Activated CD4-positive, alpha-beta T cell treated with anti-CD3 and anti-CD28 coated beads, Interleukin-2, amount 50 U/mL, for 1 hour (primary cell): ENCODE measurements at regions not wholly inside any gene's neighbourhood (a gene's known extent, or its start where the extent isn't known, plus 50 kb on each side); places are given as distances from the start of the nearest gene placed in this dataset.
"Not testable (repeated sequence)": the region's sequence is repeated elsewhere in the genome, so short reads cannot be mapped to it uniquely, and the experiment has no call there.

ENCODE experiments used
- DNase-seq: peaks from one replicate; pipeline ENCODE4 v3.0.0-alpha.2; 2020

DNA sequence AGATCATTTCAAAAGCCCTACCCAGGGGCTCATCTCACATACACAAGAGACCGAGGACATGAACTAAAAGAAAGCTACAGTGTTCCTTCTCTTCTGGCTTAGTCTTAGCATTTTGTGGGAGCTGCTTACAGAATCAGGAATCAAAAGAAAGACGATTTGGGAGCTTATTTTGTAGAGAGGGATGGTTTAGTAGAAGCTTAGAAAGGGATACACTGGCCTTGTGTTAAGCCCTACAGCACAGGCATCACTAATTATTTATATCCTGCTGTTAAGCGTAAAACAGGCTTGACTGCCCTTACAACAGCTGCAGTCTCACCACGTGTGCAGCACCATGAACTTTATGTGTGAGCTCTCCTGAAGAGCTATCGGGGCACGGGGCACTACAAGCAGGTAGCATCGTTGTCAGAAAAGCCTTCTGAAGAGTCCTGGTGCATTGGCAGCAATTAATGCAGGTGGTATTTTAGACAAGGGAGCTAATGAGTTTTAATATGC lies 798.3 kb downstream of the NXPH1 start:
- DNase-seq: no peak

DNA sequence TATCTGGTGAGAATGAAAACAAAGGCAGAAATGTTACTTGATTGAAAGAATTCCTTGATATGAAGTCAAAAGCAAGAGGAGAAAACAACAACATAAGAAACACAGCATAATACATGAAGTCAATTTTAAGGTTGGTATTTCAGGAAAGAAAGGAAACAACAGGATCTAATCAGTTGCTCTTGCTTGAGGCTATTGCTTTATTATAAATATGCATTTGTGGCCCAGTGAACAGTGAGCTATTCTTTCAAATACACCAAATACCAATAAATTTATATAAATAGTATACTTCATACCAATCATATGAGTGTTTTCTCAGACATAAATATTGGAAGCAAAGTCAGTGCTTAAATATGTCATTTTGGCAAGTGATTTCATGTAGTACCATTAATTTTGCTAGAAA lies 806.6 kb downstream of the NXPH1 start:
- no peak for DNase-seq

GRCh38 chr7:9241826-9242225 lies 808.4 kb downstream of the NXPH1 start:
- DNase-seq: no peak

DNA sequence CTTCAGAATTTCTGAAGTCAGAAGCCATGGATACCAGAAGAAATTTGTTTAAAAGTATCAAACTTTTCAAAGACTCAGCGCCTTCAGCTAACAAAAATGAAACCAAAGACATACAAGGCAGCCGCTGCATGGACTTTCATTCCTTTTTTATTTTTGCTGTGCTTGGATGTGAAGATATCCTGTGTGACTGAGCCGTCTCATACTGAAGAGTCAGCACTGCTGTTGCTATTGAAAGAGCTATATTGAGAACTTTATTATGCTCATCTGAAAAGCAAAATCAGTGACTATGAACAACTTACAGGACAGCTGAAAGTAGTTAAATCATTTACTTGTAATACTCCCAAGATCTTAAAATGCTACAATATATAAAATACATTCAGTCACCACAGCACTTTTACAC lies 809.2 kb downstream of the NXPH1 start:
- DNase-seq: no peak

DNA sequence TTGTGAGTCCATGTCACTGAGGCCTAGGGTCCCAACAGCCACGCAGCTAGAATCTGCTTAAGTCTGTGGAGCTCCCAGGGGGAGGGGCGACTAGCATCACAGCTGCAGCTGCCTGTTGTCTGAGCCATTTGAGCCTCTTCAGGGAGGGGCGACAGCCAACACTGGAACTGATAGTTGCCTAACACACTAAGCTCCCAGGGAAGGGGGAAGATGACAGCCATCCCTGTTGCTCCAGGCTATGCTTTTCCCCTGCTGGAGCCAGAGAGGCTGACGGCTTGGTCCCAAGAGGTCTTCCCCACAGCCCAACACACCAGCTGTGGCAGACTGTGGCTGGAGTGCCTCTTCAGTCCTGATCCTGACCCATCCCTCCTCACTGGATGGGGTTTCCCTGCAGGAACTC lies 817.5 kb downstream of the NXPH1 start:
- no peak for DNase-seq

GRCh38 chr7:9264395-9264794 lies 831.0 kb downstream of the NXPH1 start:
- no peak for DNase-seq

DNA sequence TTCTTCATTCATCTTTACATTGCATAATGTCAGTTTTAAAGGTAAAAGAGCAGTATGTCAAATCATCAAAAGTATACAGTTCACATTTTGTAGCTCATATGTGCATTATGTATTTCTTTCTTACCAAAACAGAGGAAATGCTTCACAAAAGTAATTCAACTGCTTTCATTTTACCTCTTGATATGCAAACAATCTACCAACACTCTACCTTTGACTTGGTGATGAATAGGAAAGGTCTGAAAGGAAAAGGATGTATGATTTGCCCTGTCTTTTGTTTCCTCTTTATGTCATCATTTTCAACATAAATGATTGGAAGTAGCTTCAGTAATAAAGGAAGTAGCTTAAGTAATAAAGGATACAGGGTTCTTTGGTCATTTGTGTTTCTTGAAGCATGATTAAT lies 846.7 kb downstream of the NXPH1 start:
- DNase-seq: no peak

DNA sequence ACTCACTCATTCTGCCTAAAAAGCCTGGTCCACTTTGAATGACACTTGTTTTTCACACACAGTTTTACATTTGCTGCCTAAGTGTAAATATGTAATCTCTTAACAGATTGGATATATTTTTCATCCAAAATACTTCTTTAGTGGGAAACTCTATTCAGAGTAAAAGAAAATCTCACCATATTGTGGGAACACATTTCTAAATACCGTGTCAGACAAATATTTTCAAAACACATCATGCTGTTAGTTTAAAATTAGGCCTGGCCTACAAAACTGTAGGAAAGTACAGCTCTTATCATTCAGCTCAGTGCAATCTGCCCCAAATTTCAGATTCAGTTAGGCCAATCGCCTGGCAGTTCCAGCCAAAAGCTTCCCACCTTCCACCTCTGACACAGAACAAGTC lies 849.8 kb downstream of the NXPH1 start:
- no peak for DNase-seq

- DNase-seq: no peak
These were observed 869.0 kb downstream of the NXPH1 start for GRCh38 chr7:9302436-9302835.

- no peak for DNase-seq
These were observed 873.7 kb downstream of the NXPH1 start for GRCh38 chr7:9307131-9307530.

DNA sequence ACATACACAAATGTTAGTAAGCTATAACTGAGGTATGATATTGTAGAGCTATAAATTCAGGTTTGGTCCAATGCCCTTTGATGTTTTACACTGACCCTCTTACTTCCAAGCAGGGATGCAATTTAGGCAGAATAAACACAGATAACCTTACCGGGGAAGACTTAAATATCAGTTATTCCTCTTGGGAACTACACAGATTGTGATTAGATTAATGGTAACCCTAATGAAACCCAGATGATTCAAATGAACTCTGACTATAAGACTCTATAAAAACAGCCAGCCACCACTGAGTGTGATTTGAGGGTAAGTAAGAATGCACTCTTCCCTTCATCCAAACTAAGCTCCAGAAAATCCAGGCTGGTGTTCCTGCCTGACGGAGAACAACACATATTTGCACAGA lies 891.1 kb downstream of the NXPH1 start:
- DNase-seq: no peak

- DNase-seq: no peak
These were observed 894.9 kb downstream of the NXPH1 start for GRCh38 chr7:9328296-9328695.

DNA sequence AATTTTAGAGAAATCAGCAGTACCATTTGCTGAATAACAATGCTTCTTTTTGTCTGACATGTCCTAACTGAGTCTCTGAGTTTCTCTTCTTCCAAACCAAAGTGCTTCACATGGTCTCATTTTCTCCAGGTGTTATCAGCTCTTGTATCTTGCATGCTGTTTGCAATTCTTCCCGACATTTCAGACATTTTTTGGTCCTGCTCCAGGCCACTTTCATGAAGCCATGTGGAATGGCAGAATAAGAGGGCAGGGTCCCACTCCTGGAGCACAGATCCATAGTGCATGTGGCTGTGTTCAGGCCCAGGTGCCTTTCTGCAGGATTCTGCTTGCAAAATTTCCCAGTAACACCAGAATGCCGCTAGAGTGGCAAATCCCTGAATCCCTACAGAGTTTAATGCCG lies 916.2 kb downstream of the NXPH1 start:
- no peak for DNase-seq

- no peak for DNase-seq
These were observed 957.8 kb downstream of the NXPH1 start for GRCh38 chr7:9391221-9391620.

DNA sequence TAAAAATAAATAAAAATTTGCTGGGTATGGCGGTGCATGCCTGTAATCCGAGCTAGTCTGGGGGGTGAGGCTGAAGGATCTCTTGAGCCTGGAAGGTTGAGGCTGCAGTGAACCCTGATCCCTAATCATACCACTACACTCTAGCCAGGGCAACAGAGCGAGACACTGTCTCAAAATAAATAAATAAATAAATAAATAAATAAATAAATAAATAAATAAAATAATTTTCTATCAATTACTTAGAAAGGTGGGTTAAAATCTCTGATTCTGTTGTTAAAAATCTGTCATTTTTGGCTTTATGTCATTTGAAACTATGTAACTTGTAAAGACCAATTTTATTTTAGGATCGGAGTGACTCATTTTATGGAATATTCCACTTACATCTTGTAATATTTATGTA lies 958.6 kb downstream of the NXPH1 start:
- DNase-seq: no peak

- not testable (repeated sequence) for DNase-seq
These were observed 971.0 kb downstream of the NXPH1 start for GRCh38 chr7:9404386-9404785.

DNA sequence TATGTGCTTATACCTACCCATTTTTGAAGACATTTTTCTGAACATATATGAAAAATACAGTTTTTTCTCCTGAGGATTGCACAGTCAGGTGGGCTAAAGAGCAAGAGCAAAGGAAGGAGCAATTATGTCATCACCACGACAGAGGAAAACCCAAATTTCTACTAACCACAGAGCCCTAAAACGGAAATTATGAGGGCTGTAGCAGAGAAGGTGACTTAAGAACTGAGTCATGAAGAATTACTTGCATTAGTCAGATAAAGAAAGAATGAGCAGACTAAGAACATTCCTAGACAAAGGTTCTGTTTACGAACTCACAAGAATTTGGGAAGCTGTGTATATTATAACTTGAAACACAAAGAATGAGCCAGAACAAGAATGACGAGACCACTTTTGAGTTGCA lies 974.4 kb downstream of the NXPH1 start:
- DNase-seq: no peak

DNA sequence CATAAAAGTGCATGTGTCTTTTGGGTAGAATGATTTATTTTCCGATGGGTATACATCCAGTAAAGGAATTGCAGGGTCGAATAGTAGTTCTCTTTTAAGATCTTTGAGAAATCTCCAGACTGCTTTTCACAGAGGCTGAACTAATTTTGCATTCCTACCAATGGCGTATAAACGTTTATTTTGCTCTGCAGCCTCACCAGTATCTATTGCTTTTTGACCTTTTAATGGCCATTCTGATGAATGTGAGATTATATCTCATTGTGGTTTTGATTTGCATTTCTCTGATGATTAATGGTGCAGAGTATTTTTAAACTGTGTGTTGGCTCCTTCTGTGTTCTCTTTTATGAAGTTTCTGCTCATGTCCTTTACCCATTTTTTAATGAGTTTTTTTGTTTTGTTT lies 1020.1 kb downstream of the NXPH1 start:
- DNase-seq: no peak

DNA sequence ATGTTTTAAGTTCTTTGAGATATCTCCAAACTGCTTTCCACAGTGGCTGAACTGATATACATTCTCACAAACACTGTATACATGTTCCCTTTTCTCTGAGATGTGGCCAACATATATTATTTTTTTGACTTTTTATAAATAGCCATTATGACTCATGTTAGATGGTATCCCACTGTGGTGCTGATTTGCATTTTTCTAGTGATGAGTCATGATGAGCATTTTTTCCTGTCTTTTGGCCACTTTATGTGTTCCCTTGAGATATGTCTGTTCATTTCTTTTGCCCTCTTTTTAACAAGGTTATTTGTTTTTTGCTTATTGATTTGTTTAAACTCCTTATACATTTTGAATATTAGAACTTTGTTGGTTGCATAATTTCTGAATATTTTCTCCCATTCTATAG lies 1055.1 kb downstream of the NXPH1 start:
- DNase-seq: no peak

- no peak for DNase-seq
These were observed 1064.9 kb downstream of the NXPH1 start for GRCh38 chr7:9498303-9498702.

GRCh38 chr7:9502269-9502668 lies 1068.9 kb downstream of the NXPH1 start:
- DNase-seq: no peak

- DNase-seq: no peak
These were observed 1071.3 kb downstream of the NXPH1 start for GRCh38 chr7:9504678-9505077.

DNA sequence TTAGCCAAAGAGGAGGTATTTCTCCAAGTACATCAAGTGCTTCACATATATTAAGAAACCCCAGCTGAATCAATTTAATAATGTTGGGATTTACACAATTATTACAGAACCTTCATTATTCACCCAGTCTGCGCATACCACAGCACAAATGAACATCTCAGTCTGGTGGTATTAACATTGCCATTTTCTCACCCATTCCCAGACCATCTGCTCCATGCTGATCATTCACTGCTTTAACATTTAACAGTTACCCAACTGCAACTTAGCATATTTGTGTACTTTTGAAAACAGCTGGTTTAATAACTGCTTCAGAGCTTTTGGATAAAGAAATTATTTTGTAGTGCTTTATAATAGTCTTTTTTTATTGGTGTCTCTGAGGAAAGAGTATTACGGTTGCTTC lies 1072.1 kb downstream of the NXPH1 start:
- no peak for DNase-seq

DNA sequence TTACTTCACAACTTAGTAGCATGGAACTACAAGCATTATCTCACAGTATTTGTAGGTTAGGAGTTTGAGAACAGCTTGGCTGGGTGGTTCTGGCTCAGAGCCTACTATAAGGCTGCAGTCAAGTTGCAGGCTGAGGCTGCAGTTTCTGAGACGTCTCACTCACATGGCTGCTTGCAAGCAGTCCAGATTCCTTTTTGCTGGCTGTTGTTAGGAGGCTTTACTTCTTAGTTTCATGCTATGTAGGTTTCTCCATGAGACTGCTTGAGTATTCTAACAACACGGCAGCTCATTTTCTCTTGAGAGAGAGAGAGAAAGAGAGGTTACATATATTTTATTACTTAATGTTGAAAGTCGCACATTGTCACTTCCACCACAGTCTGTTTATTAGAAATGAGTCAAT lies 1073.9 kb downstream of the NXPH1 start:
- DNase-seq: no peak

GRCh38 chr7:9516662-9517061 lies 1083.3 kb downstream of the NXPH1 start:
- no peak for DNase-seq

- DNase-seq: no peak
These were observed 1090.2 kb downstream of the NXPH1 start for GRCh38 chr7:9523579-9523978.
